PC-3 (cell line): ENCODE measurements at regions not wholly inside any gene's neighbourhood (a gene's known extent, or its start where the extent isn't known, plus 50 kb on each side); places are given as distances from the start of the nearest gene placed in this dataset.

Experiments used
- EZH2 ChIP-seq: fragments of 300-600 bp; sonication (generic); IDR thresholded peaks from one replicate; pipeline ENCODE4 v1.6.1; 2017; ENCODE audit warnings: antibody characterized with exemption, mild to moderate bottlenecking, low read length; ENCODE audit not compliant: unreplicated experiment
- TF ChIP-seq, protein P1 (sequence below): fragments of 300-600 bp; sonication (generic); conservative IDR thresholded peaks from 2 replicates; pipeline ENCODE4 v1.5.1; 2017; ENCODE audit warnings: antibody characterized with exemption, low read depth, mild to moderate bottlenecking, low read length

DNA sequence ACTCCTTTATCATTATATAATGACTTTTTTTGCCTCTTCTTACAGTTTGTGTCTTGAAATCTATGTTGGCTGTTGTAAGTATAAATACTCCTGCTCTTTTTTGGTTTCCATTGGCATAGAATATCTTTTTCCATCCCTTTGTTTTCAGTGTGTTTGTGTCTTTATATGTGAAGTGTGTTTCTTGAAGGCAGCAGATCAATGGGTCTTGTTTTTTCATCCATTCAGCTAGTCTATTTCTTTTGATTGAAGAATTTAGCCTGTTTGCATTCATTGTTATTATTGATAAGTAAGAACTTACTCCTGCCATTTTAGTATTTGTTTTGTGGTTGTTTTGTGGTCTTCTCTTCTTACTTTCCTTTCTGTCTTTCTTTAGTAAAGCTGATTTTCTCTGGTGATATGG is 322.8 kb downstream of the PLA2G4A start:
- TF ChIP-seq, protein P1, sequence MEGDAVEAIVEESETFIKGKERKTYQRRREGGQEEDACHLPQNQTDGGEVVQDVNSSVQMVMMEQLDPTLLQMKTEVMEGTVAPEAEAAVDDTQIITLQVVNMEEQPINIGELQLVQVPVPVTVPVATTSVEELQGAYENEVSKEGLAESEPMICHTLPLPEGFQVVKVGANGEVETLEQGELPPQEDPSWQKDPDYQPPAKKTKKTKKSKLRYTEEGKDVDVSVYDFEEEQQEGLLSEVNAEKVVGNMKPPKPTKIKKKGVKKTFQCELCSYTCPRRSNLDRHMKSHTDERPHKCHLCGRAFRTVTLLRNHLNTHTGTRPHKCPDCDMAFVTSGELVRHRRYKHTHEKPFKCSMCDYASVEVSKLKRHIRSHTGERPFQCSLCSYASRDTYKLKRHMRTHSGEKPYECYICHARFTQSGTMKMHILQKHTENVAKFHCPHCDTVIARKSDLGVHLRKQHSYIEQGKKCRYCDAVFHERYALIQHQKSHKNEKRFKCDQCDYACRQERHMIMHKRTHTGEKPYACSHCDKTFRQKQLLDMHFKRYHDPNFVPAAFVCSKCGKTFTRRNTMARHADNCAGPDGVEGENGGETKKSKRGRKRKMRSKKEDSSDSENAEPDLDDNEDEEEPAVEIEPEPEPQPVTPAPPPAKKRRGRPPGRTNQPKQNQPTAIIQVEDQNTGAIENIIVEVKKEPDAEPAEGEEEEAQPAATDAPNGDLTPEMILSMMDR = no peak
- TF ChIP-seq EZH2 = no peak
